HG03196 (cell line): ENCODE measurements at regions not wholly inside any gene's neighbourhood (a gene's known extent, or its start where the extent isn't known, plus 50 kb on each side); places are given as distances from the start of the nearest gene placed in this dataset.
"Not testable (repeated sequence)": the region's sequence is repeated elsewhere in the genome, so short reads cannot be mapped to it uniquely, and the experiment has no call there.

Experiments used
- ATAC-seq: cut with Tn5 transposase; IDR thresholded peaks from one replicate; pipeline ENCODE4 v1.9.1; 2021; ENCODE audit not compliant: unreplicated experiment

DNA sequence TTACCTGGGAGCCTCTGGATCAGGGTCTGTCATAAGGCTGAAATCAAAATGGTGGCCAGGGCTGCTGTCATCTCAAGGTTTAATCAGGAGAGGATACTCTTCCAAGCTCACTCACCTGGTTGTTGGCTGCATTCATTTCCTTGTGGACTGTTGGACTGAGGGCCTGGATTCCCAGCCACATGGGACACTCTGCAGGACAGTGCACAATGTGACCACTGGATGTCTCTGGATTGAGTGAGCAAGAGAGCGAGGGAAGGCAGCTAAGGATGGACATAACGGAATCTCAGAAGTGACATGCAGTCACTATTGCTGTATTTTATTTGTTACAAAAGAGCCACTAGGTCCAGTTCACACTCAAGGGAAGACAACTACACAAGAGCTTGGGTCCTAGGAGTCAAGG, 229.1 kb downstream of the S1PR1 start:
- ATAC-seq: no peak

DNA sequence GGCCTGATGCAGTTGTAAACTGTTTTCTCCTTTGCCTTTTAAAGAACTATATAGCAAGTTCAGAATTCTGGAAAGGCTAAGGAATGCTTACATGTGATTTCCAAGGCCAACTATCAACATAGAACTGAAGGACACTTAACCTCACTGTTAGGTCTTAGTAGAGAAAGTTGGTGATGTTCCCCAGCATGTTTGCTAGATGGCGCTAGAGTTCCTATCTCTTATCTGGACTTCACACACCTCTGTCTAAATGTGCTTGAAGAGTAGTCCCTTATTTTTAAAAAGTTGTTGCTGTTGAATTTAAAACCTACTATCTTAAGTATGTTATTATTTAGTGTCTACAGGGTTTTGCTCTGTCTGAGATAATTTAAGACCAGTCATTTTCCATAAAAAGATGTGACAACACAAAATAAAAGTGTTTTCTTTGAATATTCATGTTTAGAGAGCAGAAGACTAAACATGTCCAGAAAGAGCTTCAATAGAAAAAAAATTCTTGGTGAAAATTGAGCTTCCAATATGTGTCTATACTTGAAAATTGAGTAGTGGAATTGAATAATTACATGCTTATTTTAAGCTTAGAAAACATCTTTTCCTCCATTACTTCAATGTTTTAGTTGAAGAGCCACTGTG, 237.3 kb downstream of the S1PR1 start:
- ATAC-seq: no peak

DNA sequence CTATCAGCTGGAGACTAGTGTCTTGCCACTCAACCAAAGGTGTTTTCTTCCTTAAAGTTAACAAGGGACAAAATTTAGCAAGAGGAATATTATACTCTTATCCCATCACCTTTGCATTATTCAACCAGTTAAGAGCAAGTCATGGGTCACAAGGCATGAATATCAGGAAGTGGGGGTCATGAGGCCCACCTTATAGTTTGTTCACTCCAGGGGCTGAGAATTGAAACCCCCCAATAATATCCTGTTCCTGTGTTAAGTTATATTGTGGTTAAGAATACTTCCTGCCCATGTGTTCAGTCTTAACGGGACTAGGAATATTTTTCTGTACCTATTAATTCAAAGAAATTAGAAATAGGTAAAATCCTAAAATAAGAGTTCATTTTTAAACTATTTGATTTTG, 239.7 kb downstream of the S1PR1 start:
- no peak for ATAC-seq

DNA sequence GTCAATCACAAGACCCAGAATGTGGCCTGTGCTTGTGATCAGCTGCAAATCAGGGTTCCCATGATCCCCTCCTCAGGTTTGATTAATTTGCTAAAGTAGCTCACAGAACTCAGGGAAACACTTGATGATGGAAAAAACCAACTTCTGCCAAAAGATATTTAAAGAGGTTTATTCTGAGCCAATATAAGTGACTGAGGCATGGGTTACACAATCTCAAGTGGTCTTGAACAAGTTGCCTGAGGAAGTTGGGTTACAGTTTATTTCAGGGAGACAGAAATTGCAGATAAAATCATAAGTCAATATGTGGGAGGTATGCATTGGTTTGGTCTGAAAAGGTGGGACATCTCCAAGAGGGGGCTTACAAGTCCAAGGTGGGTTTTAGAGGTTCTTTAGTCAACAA, 243.1 kb downstream of the S1PR1 start:
- no peak for ATAC-seq

DNA sequence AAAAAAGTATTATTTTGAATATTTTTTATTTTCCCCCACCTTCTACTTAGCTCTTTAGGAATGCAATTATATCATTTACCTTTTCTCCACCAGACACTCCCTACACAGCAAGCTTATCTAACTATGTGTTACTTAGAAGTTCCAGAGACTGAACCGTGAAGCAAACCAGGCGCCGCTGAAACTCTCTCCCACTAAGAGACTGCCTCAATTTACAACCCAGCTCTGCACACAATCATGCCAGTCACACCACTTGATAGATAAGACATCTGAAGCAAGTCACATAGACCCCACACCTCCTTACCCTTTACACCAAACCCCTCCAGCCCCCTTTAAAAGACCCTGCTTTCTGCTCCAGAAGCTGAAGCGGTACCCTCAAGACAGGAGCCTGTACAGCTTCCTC, 245.5 kb downstream of the S1PR1 start:
- ATAC-seq: no peak

DNA sequence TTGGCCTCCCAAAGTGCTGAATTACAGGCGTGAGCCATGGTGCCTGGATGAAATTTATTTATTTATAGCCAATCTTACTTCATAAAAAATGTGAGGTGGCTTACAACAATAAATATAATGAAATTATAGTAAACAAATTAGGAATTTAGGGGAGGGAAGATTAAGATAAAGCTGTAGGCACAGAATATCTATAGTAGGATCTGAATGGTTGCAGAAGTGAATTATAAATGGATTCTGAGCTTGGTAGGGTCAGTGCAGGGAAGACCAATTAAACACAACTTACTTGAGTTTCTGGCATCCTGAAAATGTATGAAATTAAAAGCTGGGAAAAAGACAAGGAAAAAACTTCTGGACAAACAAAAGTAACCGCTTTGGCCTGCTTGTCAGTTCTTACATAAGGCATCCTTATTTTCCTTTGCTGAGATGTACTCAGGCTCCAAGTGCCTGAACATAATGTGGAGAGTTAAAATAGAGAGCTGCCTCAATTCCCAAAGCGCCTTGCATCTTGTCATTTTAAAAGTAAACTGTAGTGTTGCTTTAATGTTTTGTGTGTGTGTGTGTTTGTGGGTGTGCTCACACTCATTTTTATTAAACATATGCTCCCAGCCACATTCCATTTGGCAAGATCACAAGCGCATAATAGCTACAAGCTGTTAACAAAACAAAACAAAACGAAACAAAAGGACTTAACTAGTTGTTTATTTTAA, 247.3 kb downstream of the S1PR1 start:
- ATAC-seq: no peak

DNA sequence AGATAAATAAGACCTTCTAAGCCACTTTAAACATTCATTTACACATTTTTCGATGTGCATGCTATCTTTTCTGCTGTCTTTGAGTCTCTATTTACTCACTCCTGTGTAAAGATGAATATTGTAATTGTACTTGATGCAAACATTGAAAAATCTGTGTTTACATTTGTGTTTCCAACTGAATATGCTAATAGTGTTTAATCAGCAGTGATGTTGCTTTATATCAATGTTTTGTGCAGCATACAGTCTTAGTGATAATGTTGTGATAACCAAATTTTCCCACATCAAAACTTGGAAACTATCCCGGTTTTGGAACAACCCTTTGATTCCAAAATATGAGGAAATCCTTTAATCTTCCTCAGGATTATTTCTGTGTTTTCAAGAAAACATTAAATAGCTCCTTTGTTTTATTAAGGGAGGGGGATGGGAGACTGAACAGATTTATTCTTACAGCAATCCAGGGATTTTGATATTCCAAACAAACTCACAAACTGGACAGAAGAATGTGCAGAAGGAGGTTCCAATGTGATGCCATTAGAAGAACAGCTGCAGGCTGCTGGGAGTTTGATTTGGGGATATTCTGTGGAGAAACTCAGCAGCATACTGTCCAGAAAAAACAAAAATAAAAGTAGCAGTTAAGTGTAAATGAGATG, 248.0 kb downstream of the S1PR1 start:
- no peak for ATAC-seq

DNA sequence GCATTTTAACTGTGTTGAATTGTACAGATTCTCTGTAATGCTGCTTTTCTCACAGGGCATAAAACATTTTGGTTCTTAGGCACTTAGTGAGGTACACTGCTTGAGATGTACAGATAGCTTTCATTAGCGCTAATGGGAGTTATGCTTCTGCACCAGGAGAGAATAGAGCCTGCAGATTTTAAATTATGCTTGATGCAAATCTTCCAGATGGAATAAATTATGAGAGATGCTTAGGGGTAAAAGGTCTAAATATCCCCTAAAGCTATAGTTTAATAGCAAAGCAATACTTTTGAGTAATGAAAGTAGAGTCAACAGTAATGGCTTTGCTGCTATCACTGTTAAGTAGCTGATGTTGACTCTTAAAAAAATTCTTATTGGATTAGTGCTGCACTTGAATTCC, 248.9 kb downstream of the S1PR1 start:
- ATAC-seq: no peak

DNA sequence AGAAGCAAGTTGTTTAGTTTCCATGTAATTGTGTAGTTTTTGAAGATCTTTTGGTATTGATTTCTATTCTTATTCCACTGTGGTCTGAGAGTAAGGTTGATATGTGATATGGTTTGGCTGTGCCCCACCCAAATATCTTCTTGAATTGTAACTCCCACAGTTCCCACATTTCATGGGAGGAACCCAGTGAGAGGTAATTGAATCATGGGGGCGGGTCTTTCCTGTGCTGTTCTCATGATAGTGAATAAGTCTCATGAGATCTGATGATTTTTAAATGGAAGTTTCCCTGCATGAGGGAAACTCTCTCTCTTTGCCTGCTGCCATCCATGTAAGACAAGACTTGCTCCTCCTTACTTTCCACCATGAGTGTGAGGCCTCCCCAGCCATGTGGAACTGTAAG, 255.3 kb downstream of the S1PR1 start:
- not testable (repeated sequence) for ATAC-seq

DNA sequence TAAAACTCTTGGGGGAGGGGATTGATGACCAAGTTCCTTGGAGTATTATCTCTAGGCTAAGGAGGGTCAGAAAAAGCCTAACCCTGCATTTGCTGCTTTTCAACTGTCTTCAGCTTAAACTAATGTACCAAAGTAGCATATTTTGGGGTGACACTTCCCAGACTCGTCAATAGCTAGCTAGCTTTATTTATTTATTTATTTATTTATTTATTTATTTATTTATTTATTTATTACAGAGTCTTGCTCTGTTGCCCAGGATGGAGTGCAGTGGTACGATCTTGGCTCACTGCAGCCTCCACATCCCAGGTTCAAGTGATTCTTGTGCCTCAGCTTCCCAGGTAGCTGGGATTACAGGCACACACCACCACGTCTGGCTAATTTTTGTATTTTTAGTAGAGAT, 257.1 kb downstream of the S1PR1 start:
- not testable (repeated sequence) for ATAC-seq

DNA sequence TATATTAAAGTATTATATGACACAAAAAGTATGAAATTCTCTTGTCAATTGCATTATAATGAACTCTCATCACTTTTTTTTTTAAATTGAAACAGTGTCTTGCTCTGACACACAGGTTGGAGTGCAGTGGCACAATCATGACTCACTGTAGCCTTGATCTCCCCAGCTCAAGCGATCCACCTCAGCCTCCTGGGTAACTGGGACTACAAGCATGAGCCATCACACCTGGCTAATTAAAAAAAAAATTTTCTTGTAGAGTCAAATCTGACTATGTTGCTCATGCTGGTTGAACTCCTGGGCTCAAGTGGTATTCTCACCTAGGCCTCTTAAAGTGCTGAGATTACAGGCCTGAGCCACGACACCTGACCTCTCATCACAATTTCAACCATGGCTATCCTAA, 259.3 kb downstream of the S1PR1 start:
- no peak for ATAC-seq

DNA sequence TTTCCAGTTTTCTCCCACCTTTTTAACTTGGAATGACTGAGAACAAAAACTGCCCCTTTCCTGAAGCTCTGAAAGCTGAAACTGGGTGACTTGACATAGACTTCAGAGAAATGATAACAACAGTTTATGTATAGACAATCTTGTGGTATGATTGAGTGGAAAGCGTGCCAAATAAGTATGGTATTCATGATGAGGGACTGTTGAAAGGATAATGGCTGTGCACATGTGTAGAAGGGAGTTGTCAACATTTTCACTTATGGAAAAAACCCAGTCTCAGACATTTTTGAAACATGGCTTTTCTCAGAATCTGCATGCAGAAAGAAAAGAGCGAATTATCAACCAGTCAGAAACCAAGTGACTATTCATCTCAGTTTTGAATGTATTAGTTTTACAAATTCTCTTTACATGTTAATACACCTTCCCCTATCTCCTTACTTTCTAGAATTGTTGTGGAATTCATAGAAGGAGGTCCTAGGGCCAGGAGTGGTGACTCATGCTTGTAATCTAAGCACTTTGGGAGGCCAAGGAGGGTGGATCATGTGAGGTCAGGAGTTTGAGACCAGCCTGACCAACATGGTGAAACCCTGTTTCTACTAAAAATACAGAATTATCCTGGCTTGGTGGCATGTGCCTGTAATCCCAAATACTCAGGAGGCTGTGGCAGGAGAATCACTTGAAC, 261.2 kb downstream of the S1PR1 start:
- no peak for ATAC-seq

DNA sequence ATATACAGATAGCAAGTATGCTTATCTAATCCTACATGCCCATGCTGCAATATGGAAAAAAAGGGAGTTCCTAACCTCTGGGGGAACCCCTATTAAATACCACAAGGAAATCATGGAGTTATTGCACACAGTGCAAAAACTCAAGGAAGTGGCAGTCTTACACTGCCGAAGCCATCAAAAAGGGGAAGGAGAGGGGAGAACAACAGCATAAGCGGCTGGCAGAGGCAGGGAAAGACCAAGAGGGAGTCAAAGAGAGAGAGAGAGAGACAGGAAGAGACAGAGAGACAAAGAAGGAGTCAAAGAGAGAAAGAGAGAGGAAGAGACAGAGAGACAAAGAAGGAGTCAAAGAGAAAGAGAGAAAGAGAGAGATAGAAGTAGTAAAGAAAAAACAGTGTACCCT, 267.3 kb downstream of the S1PR1 start:
- ATAC-seq: not testable (repeated sequence)

DNA sequence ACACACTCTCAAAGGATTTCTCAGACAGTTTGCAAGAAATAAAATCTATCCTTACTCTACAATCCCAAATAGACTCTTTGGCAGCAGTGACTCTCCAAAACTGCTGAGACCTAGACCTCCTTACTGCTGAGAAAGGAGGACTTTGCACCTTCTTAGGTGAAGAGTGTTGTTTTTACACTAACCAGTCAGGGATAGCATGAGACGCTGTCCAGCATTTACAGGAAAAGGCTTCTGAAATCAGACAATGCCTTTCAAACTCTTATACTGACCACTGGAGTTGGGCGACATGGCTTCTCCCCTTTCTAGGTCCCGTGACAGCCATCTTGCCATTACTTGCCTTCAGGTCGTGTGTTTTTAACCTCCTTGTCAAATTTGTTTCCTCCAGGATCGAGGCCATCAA, 268.4 kb downstream of the S1PR1 start:
- not testable (repeated sequence) for ATAC-seq

DNA sequence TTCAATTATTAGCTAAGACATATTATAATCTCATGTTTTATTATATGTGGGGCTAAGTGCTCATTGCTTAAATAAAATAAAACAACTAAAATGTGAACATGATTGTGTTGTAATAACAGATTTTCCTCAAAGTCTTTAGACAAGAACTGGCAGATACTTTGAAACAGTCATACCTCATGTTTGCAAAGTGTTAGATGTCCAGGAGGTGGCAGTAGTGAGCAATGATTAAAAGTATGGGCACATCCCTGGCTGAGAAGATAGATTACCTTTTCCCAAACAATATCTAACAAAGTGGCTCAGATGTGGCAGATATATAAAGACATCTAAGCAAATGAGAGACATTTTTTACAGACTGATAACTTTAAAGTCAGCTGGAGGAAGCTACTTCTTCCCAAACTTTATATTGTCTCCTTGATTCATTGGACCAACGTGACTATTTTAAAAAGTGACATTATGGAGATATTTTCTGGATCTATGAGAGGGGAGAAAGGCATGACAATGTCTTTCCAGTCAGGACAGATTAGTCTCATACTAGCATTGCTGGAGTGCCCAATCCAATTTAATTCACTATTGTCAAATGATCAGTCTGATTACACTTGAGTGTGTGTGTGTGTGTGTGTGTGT, 269.8 kb downstream of the S1PR1 start:
- ATAC-seq: no peak

DNA sequence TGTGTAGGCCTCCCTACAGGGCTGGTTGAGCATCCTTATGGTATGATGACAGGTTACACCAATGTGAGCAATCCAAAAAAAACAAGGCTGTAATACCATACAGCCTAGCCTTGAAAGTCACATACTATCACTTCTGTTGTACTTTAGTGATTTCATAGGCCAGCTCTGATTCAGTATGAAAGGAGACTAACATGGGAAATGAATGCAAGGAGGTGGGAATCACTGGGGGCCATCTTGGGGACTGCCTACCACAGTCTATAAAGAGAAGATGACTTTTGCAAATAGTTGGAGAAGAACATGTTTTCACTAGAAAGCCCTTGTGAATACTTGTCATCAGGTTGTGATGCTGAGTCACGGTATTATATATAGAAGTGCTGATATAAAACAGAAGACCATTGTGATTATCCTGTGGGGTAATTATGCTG, 270.7 kb downstream of the S1PR1 start:
- no peak for ATAC-seq

DNA sequence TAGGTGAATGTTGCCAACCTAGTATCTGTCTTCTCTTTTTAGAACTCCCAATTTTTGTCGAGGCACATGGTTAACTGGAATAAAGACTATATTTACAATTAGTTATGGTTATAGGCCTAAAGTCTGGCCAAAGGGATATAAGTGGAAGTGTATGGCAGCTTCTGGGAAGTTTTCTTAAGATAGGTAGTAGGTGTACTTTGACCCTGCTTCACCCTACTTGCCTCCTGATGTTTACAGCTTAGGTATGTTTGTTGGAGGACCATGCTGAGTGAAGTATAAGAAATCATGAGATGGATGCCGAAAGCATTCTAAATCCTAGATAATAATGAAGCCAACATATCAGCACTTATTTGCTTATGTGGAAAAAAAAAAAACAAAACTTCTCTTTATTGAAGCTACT, 272.1 kb downstream of the S1PR1 start:
- ATAC-seq: no peak

DNA sequence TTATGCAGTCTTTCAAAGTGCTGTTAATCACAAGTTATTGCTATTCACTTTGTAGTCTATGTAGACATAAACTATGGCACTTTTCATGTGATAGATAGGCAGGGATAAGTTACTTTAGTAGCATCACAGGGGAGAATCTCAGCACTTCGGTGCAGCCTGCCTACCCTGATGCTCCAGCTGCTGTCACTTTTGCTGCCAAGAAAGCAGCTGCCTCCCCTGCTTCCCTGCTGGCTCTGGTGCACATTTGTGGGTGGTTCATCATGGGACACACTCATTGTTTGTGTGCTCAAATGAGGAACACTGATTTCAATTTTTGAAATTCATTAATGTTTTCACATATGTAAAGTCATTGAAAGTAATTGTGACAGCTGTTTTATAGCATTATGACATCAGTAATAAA, 272.6 kb downstream of the S1PR1 start:
- ATAC-seq: no peak

DNA sequence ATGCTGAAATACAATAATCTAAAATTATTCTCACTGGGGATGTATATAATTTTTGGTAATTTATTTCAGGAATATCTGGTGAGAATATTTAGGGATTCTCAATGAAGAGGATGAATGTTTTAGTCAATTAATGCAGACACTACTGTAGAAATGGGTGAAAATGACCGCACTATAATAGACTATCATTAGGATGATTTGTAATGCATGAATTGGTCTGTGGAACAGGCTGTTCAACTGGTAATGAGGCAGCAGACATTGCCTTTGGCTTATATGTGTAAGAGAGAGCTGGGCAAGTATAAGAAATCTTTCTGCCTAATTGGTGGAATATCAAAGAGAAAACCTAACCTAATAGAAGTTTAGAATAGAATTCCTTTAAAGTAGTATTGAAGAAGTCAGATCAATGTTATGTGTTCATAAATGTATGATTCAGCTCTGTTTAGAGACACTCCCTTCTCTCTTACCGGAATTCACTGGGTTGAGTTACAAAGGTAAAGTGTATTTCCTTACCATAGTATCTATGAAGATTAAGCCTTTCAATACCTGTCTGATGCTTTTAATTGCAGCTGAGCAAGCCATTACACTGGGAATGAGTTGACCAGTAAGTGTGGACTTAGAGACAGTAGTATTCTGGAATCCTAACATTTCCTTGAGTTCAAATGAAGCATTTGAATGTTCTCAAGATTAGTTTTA, 274.5 kb downstream of the S1PR1 start:
- no peak for ATAC-seq

DNA sequence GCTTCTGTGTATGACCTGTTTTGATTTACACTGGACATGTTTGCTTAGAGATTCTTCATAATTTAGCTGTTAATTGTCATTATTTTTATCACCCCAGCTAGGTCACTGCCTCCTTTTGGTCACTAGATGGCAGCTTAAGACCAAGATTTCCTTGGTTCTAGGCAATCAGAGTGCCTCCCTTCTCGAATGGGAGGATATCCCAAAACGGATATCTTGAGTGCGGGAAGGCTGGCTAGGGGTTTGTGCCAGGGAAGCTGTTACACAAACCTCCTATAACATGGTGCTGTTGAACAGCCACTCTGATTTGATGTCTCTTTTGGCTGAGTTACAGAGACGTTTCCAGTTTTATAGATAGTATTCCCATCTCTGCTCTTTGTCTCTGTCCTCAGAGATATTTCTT, 283.5 kb downstream of the S1PR1 start:
- ATAC-seq: peak; percentile 92

DNA sequence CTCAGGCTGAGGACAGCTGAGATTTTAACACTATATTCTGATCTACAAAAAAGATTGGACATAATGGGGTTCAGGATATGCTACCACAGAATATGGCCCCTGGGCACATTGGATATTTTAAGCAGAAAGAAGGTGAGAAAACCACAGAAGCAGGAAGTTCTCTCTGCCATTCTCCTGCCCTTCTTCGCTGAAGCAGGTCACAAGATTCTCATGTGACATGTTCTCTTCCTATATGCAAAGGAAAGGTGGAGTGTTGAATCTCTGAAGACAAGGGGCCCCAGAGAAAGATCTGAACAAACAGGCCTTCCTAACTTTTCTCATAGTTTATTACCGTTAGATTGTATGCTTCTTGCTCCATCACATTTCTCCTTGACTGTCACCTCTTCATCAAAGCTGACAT, 285.7 kb downstream of the S1PR1 start:
- ATAC-seq: no peak
